ENCODE measurements at regions not wholly inside any gene's neighbourhood (a gene's known extent, or its start where the extent isn't known, plus 50 kb on each side); places are given as distances from the start of the nearest gene placed in this dataset.

DNA sequence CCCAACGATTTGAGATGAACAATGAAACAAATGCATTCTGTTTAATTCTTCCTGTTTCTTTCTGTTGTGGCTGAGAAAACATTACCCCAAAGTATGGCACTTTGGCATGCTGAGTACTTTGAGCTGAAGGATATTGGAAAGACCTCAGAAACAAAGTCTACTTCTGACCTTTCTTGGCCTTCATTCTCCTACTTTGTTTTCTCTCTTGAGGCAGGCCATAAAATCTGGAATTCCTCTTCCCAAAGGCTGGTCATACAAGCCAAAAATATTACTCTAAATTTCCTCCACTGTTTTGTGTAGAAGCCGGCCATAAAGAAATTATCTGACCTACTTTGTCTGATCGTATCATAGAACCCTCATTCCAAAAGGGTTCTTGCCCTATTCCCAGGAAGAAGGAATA lies 1048.2 kb downstream of the TECRL start:
- TF ChIP-seq POLR2AphosphoS5 (IDR thresholded peaks at IDR 0.05) (no peak), CTCF (IDR thresholded peaks at IDR 0.05) (no peak)

Data from prostate gland (tissue), 2 donors.